Liver (tissue), 8 donors: ENCODE measurements at regions not wholly inside any gene's neighbourhood (a gene's known extent, or its start where the extent isn't known, plus 50 kb on each side); places are given as distances from the start of the nearest gene placed in this dataset.

Source experiments
- DNase-seq: peaks from one replicate; pipeline ENCODE4 v3.0.0-alpha.2; 2017; ENCODE audit warnings: low spot score
- H3K27ac ChIP-seq, 2 donors: one replicate each; pipeline ENCODE4 v1.7.0; 2013; ENCODE audit warnings: inconsistent platforms in 2 of 2, low read length in 2 of 2, control low read depth in 1 of 2, low read depth in 1 of 2, mild to moderate bottlenecking in 1 of 2
- H3K27me3 ChIP-seq, 4 donors: one replicate each; pipeline versions ENCODE4 v1.6.1 to v1.7.0; 2013; ENCODE audit warnings: low read length in 3 of 4, inconsistent platforms in 1 of 4, mild to moderate bottlenecking in 1 of 4, moderate library complexity in 1 of 4; ENCODE audit not compliant: control insufficient read depth in 4 of 4, insufficient read depth in 4 of 4
- H3K36me3 ChIP-seq, 4 donors: one replicate each; pipeline versions ENCODE4 v1.6.1 to v1.7.0; 2013; ENCODE audit warnings: low read length in 3 of 4, mild to moderate bottlenecking in 3 of 4, low read depth in 1 of 4, moderate library complexity in 1 of 4; ENCODE audit not compliant: control insufficient read depth in 4 of 4, insufficient read depth in 3 of 4
- H3K4me1 ChIP-seq, 4 donors: one replicate each; pipeline versions ENCODE4 v1.6.1 to v1.7.0; 2013; ENCODE audit warnings: low read length in 3 of 4, mild to moderate bottlenecking in 3 of 4, moderate library complexity in 1 of 4; ENCODE audit not compliant: control insufficient read depth in 4 of 4, insufficient read depth in 4 of 4
- H3K4me3 ChIP-seq, 3 donors: one replicate each; pipeline versions ENCODE4 v1.6.1 to v1.7.0; 2013; ENCODE audit warnings: low read length in 3 of 3, control low read depth in 1 of 3, low read depth in 1 of 3, mild to moderate bottlenecking in 1 of 3
- H3K9ac ChIP-seq, 2 donors: one replicate each; pipeline ENCODE4 v1.7.0; 2013; ENCODE audit warnings: low read length in 2 of 2, mild to moderate bottlenecking in 2 of 2, moderate library complexity in 2 of 2, control low read depth in 1 of 2, low read depth in 1 of 2
- H3K9me3 ChIP-seq, 4 donors: one replicate each; pipeline versions ENCODE4 v1.6.1 to v1.7.0; 2013; ENCODE audit warnings: low read length in 3 of 4; ENCODE audit not compliant: control insufficient read depth in 4 of 4
- ATF3 ChIP-seq: IDR thresholded peaks from 2 replicates; pipeline ENCODE4 v1.6.1; 2016; ENCODE audit warnings: antibody characterized with exemption
- CTCF ChIP-seq: fragments of 150-350 bp; IDR thresholded peaks from 2 replicates; pipeline ENCODE4 v1.5.1; 2017; ENCODE audit warnings: improper control_type of control experiment, low read depth, low read length; ENCODE audit not compliant: missing input control
- EGR1 ChIP-seq, 2 donors: IDR thresholded peaks; 2 replicates each; pipeline ENCODE4 v1.6.1; 2016 to 2018; ENCODE audit warnings: antibody characterized with exemption in 2 of 2, low read depth in 2 of 2
- FOXA1 ChIP-seq: IDR thresholded peaks from 2 replicates; pipeline ENCODE4 v1.6.1; 2016; ENCODE audit warnings: antibody characterized with exemption
- FOXA2 ChIP-seq: IDR thresholded peaks from 2 replicates; pipeline ENCODE4 v1.6.1; 2016; ENCODE audit warnings: antibody characterized with exemption
- GABPA ChIP-seq, 2 donors: IDR thresholded peaks in 1 of 2; conservative IDR thresholded peaks in 1 of 2; 2 replicates each; pipeline ENCODE4 v1.6.1; 2016; ENCODE audit warnings: antibody characterized with exemption in 2 of 2, mild to moderate bottlenecking in 1 of 2, moderate library complexity in 1 of 2
- HNF4A ChIP-seq, 2 donors: conservative IDR thresholded peaks; 2 replicates each; pipeline ENCODE4 v1.6.1; 2016; ENCODE audit warnings: antibody characterized with exemption in 2 of 2, mild to moderate bottlenecking in 2 of 2
- HNF4G ChIP-seq: IDR thresholded peaks from 2 replicates; pipeline ENCODE4 v1.6.1; 2016; ENCODE audit warnings: antibody characterized with exemption
- JUND ChIP-seq, 2 donors: IDR thresholded peaks; 2 replicates each; pipeline ENCODE4 v1.6.1; 2016; ENCODE audit warnings: antibody characterized with exemption in 2 of 2
- MAX ChIP-seq: IDR thresholded peaks from 2 replicates; pipeline ENCODE4 v1.6.1; 2016; ENCODE audit warnings: antibody characterized with exemption
- NR2F2 ChIP-seq: IDR thresholded peaks from 2 replicates; pipeline ENCODE4 v1.6.1; 2016; ENCODE audit warnings: antibody characterized with exemption
- RAD21 ChIP-seq, 2 donors: IDR thresholded peaks; 2 replicates each; pipeline ENCODE4 v1.6.1; 2016; ENCODE audit warnings: antibody characterized with exemption in 2 of 2, mild to moderate bottlenecking in 2 of 2
- REST ChIP-seq: IDR thresholded peaks from 2 replicates; pipeline ENCODE4 v1.6.1; 2016; ENCODE audit warnings: antibody characterized with exemption, mild to moderate bottlenecking
- RXRA ChIP-seq, 2 donors: IDR thresholded peaks; 2 replicates each; pipeline ENCODE4 v1.6.1; 2017 to 2018; ENCODE audit warnings: antibody characterized with exemption in 2 of 2, mild to moderate bottlenecking in 1 of 2
- SP1 ChIP-seq: IDR thresholded peaks from 2 replicates; pipeline ENCODE4 v1.6.1; 2018; ENCODE audit warnings: antibody characterized with exemption, mild to moderate bottlenecking
- TAF1 ChIP-seq: conservative IDR thresholded peaks from 2 replicates; pipeline ENCODE4 v1.6.1; 2016; ENCODE audit warnings: antibody characterized with exemption, mild to moderate bottlenecking
- YY1 ChIP-seq: IDR thresholded peaks from 2 replicates; pipeline ENCODE4 v1.6.1; 2016; ENCODE audit warnings: antibody characterized with exemption, mild to moderate bottlenecking
- ZBTB33 ChIP-seq: IDR thresholded peaks from 2 replicates; pipeline ENCODE4 v1.6.1; 2016; ENCODE audit warnings: antibody characterized with exemption
- WGBS: extraction: QIAGEN DNeasy Blood & Tissue Kit; methylation state at CpG from one replicate; pipeline ENCODE4 v1.1.7; 2013; 5-methylcytosine and 5-hydroxymethylcytosine counted together
- donor health status: healthy.
- donor health status: healthy.
- donor health status: healthy.
- donor health status: healthy.
- donor health status: healthy.

- no peak overlapping the region for H3K4me3 ChIP-seq
- H3K36me3 ChIP-seq: no peaks in the 10 kb centered on the region
- TF ChIP-seq MAX (no peak), YY1 (no peak), HNF4A (conservative IDR thresholded peaks at IDR 0.05) (no peak), TAF1 (no peak), RXRA (IDR thresholded peaks at IDR 0.05) (no peak), HNF4G (no peak), SP1 (no peak), GABPA (IDR thresholded peaks at IDR 0.05 in 1 of 2, conservative IDR thresholded peaks at IDR 0.05 in 1 of 2) (no peak), RAD21 (IDR thresholded peaks at IDR 0.05) (no peak), CTCF (no peak)
- no peak for DNase-seq
- H3K4me1 ChIP-seq: peaks cover 0 to 11% (median 5%) of the 10 kb centered on the region in 4 donors
- H3K9me3 ChIP-seq: no peaks in the 10 kb centered on the region
- 81% methylated on average over 3 of the region's 3 CpGs for WGBS
- no peak overlapping the region for H3K9ac ChIP-seq
- H3K27me3 ChIP-seq: no peaks in the 10 kb centered on the region
- no peak overlapping the region for H3K27ac ChIP-seq
Measured at GRCh38 chr3:102532901-102533300, 98.1 kb downstream of the ZPLD1 start.

GRCh38 chr3:102533784-102534183 lies 99.0 kb downstream of the ZPLD1 start:
- no peaks in the 10 kb centered on the region for H3K27me3 ChIP-seq
- no peak overlapping the region for H3K27ac ChIP-seq
- H3K4me1 ChIP-seq: peaks cover 0 to 11% (median 5%) of the 10 kb centered on the region in 4 donors
- no peaks in the 10 kb centered on the region for H3K9me3 ChIP-seq
- no peak for TF ChIP-seq ZBTB33
- no peak for TF ChIP-seq GABPA (IDR thresholded peaks at IDR 0.05 in 1 of 2, conservative IDR thresholded peaks at IDR 0.05 in 1 of 2)
- TF ChIP-seq JUND (IDR thresholded peaks at IDR 0.05): no peak
- TF ChIP-seq REST: no peak
- no peak for TF ChIP-seq FOXA2
- TF ChIP-seq SP1: no peak
- TF ChIP-seq FOXA1: no peak
- no peak for TF ChIP-seq HNF4G
- TF ChIP-seq EGR1 (IDR thresholded peaks at IDR 0.05; ENCODE audit: low read depth in 2 of 2): no peak
- TF ChIP-seq TAF1: no peak
- TF ChIP-seq ATF3: no peak
- no peak for TF ChIP-seq RXRA (IDR thresholded peaks at IDR 0.05)
- TF ChIP-seq MAX: no peak
- no peak for TF ChIP-seq HNF4A (conservative IDR thresholded peaks at IDR 0.05)
- no peak for TF ChIP-seq RAD21 (IDR thresholded peaks at IDR 0.05)
- no peak for TF ChIP-seq NR2F2
- no peak for TF ChIP-seq CTCF
- no peak for TF ChIP-seq YY1
- H3K36me3 ChIP-seq: no peaks in the 10 kb centered on the region
- DNase-seq: no peak
- no peak overlapping the region for H3K9ac ChIP-seq
- no peak overlapping the region for H3K4me3 ChIP-seq
- 82% methylated on average over 4 of the region's 4 CpGs for WGBS
